SU-DHL-6 (cell line): ENCODE measurements at regions not wholly inside any gene's neighbourhood (a gene's known extent, or its start where the extent isn't known, plus 50 kb on each side); places are given as distances from the start of the nearest gene placed in this dataset.

Experiments used
- EZH2phosphoT487 ChIP-seq: fragments of 200-600 bp; sonication (generic), shearing (Covaris generic); conservative IDR thresholded peaks from 2 replicates; pipeline ENCODE4 v1.6.1; 2018; ENCODE audit warnings: mild to moderate bottlenecking, antibody characterized with exemption, low read length, moderate library complexity, mixed read lengths
- TF ChIP-seq, protein P1 (sequence below): fragments of 200-600 bp; sonication (generic); IDR thresholded peaks from one replicate; pipeline ENCODE4 v1.5.1; 2017; ENCODE audit warnings: antibody characterized with exemption, mild to moderate bottlenecking, low read length, moderate library complexity; ENCODE audit not compliant: insufficient read depth, poor library complexity, severe bottlenecking

- TF ChIP-seq, protein P1, sequence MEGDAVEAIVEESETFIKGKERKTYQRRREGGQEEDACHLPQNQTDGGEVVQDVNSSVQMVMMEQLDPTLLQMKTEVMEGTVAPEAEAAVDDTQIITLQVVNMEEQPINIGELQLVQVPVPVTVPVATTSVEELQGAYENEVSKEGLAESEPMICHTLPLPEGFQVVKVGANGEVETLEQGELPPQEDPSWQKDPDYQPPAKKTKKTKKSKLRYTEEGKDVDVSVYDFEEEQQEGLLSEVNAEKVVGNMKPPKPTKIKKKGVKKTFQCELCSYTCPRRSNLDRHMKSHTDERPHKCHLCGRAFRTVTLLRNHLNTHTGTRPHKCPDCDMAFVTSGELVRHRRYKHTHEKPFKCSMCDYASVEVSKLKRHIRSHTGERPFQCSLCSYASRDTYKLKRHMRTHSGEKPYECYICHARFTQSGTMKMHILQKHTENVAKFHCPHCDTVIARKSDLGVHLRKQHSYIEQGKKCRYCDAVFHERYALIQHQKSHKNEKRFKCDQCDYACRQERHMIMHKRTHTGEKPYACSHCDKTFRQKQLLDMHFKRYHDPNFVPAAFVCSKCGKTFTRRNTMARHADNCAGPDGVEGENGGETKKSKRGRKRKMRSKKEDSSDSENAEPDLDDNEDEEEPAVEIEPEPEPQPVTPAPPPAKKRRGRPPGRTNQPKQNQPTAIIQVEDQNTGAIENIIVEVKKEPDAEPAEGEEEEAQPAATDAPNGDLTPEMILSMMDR = no peak
- TF ChIP-seq EZH2phosphoT487 = no peak
Measured at GRCh38 chrX:124194199-124194598, 138.3 kb upstream of the TEX13D start.
